H1 (cell line): ENCODE measurements at regions not wholly inside any gene's neighbourhood (a gene's known extent, or its start where the extent isn't known, plus 50 kb on each side); places are given as distances from the start of the nearest gene placed in this dataset.

ENCODE experiments used
- BRCA1 ChIP-seq: IDR thresholded peaks from 2 replicates; pipeline ENCODE4 v1.6.1; 2012; ENCODE audit warnings: low read depth, low read length, improper control_type of control experiment
- CBX5 ChIP-seq: fragments of 300-800, 300-1000 bp; sonication (generic); IDR thresholded peaks from 2 replicates; pipeline ENCODE4 v1.7.1; 2016; ENCODE audit warnings: antibody characterized with exemption, low read length, low read depth
- CEBPB ChIP-seq: IDR thresholded peaks from 2 replicates; pipeline ENCODE4 v1.6.1; 2012; ENCODE audit warnings: low read depth, low read length
- CTCF ChIP-seq, 3 experiments: IDR thresholded peaks; 1 replicate in 2 of 3; 2 replicates in 1 of 3; pipeline versions ENCODE4 v1.5.1 to v1.6.1; 2011; ENCODE audit warnings: low read length in 3 of 3, mild to moderate bottlenecking in 3 of 3, inconsistent platforms in 2 of 3, low read depth in 1 of 3, moderate library complexity in 1 of 3; ENCODE audit not compliant: insufficient read depth in 1 of 3; ENCODE audit errors: control extremely low read depth in 1 of 3
- FOSL1 ChIP-seq: IDR thresholded peaks from 2 replicates; pipeline ENCODE4 v1.6.1; 2011; ENCODE audit warnings: mild to moderate bottlenecking, low read depth, low read length, moderate library complexity; ENCODE audit not compliant: insufficient read depth
- GTF2F1 ChIP-seq: IDR thresholded peaks from 2 replicates; pipeline ENCODE4 v1.6.1; 2012; ENCODE audit warnings: low read depth, low read length, improper control_type of control experiment, borderline replicate concordance
- MAX ChIP-seq: IDR thresholded peaks from 2 replicates; pipeline ENCODE4 v1.6.1; 2012; ENCODE audit warnings: inconsistent platforms
- POLR2A ChIP-seq, 2 experiments: IDR thresholded peaks; 1 replicate in 1 of 2; 2 replicates in 1 of 2; pipeline ENCODE4 v1.6.1; 2011; ENCODE audit warnings: low read depth in 2 of 2, low read length in 2 of 2, mild to moderate bottlenecking in 2 of 2; ENCODE audit errors: control extremely low read depth in 1 of 2
- POLR2AphosphoS5 ChIP-seq: IDR thresholded peaks from 2 replicates; pipeline ENCODE4 v1.6.1; 2011; ENCODE audit warnings: low read depth, low read length
- USF2 ChIP-seq: IDR thresholded peaks from 2 replicates; pipeline ENCODE4 v1.6.1; 2011; ENCODE audit warnings: low read length, improper control_type of control experiment

DNA sequence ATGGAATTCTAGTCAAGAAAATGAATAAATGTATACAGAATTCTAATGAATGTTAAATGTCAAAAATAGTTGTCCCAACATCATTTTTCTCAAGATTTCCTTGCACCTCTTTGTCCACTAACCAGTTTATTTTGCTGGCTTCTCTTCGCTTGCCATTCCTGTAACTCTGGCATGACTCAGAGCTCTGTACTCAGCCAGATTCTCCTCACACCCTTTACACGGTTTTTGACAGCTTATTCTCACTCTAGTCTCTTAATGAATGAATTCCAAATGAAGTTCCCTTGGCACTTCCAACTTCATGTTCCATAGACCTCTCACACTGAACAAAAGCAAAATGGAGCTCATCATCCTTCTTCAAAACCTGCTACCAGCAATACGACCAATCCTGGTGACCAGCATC is 419.3 kb upstream of the SLIT2 start:
- TF ChIP-seq POLR2A (IDR thresholded peaks at IDR 0.05; ENCODE audit: control extremely low read depth in 1 of 2, low read depth in 2 of 2, low read length in 2 of 2) (no peak), POLR2AphosphoS5 (no peak), MAX (no peak), GTF2F1 (no peak), CTCF (IDR thresholded peaks at IDR 0.05; ENCODE audit: control extremely low read depth in 1 of 3, insufficient read depth in 1 of 3, low read depth in 1 of 3, low read length in 3 of 3) (no peak), FOSL1 (no peak), USF2 (no peak), BRCA1 (no peak), CBX5 (no peak), CEBPB (no peak)
